HG03575 (cell line): ENCODE measurements at regions not wholly inside any gene's neighbourhood (a gene's known extent, or its start where the extent isn't known, plus 50 kb on each side); places are given as distances from the start of the nearest gene placed in this dataset.
"Not testable (repeated sequence)": the region's sequence is repeated elsewhere in the genome, so short reads cannot be mapped to it uniquely, and the experiment has no call there.

Source experiments
- ATAC-seq: cut with Tn5 transposase; IDR thresholded peaks from one replicate; pipeline ENCODE4 v1.9.1; 2021; ENCODE audit not compliant: unreplicated experiment, insufficient number of reproducible peaks, low FRiP score; ENCODE audit errors: extremely low read depth

DNA sequence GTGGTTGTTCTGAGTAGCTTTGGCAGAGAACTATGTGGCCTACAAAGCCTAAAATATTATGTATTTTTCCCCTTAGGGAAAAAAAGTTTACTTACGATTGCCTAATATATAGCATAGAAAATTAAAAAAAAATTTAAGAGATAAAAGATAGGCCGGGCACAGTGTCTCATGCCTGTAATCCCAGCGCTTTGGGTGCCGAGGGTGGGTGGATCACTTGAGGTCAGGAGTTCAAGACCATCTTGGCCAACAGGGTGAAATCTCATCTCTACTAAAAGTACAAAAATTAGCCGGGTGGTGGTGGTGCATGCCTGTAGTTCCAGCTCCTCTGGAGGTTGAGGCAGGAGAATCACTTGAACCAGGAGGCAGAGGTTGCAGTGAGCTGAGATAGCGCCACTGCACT lies 439.2 kb upstream of the KLF6 start:
- no peak for ATAC-seq

DNA sequence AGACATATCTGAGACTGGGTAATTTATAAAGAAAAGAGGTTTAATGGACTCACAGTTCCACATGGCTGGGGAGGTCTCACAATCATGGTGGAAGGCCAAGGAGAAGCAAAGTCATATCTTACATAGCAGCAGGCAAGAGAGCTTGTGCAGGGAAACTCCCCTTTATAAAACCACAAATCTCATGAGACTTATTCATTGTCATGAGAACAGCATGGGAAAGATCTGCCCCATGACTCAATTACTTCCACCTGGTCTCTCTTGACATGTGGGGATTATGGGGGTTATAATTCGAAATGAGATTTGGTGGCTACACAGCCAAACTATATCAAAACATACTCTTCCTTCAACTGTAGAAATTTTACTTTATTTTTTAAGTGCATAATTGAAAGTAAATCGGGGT lies 436.3 kb upstream of the KLF6 start:
- not testable (repeated sequence) for ATAC-seq

DNA sequence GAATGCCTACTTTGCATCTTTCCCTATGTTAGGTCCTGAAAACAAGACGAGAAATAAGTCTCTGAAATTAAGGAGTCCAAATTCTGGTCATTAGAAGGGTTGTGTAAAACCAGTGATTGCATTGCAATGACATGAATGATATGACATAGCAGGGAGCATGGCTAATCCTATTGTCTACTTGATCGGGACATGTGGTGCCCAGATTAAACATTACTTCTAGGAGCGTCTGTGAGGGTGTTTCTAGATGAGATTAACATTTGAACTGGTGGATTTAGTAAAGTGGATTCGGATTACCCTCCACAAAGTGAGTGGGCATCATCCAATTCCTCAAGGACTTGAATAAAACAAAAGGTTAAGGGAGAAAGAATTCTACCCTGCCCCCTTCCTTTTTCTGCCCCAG lies 434.9 kb upstream of the KLF6 start:
- no peak for ATAC-seq

GRCh38 chr10:4217653-4218052 lies 432.6 kb upstream of the KLF6 start:
- no peak for ATAC-seq

- ATAC-seq: no peak
Observed at GRCh38 chr10:4217187-4217586, 432.2 kb upstream of the KLF6 start.

GRCh38 chr10:4216726-4217125 lies 431.7 kb upstream of the KLF6 start:
- ATAC-seq: no peak

DNA sequence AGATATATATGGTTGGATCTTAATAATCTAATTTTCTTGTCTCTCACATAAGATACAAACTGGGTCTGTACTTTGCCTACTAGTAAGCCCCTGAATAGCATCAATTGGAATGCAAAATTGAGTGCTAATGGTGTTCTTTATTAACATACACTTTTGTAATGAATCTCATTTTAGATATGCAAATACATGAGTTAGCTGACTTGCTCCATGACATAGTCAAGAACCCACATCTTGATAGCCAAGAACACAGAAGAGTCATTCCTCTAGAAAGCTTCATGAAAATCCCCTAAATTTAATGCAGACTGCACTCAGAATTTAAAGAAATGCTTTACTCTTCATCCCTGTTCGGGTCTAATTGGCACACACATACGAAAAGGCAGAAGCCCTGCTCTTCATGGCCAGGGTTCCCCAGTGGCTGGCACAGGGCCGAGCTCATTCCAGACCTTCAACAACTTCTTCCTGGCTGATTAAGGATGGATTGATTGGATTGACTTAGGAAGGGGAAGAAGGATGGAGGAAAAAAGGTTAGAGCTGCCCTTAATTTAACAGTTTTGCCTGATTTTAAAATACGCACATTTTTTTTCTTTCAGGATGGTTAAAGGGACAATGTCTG lies 431.1 kb upstream of the KLF6 start:
- no peak for ATAC-seq

DNA sequence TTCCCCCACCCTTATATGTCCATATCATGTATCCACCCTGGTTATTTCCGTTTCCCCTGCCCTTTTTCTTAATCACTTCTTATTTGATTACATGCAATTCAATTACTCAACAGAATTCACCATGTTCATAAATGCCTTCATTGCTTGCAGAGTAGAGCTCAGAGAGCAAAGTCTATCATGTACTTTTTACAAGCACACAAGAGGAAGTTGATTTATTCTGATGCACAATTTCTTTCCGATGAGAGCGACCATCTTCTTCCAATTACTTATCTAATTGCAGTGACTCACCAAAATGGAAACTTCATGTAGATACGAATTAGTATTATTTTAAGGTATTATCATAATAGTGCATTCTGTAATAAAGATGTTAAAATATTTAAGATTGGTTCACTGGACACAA lies 430.5 kb upstream of the KLF6 start:
- no peak for ATAC-seq

- ATAC-seq: no peak
Observed at GRCh38 chr10:4214908-4215307, 429.9 kb upstream of the KLF6 start.

GRCh38 chr10:4213441-4213840 lies 428.4 kb upstream of the KLF6 start:
- no peak for ATAC-seq

- ATAC-seq: no peak
Observed at GRCh38 chr10:4212111-4212630, 427.2 kb upstream of the KLF6 start.

DNA sequence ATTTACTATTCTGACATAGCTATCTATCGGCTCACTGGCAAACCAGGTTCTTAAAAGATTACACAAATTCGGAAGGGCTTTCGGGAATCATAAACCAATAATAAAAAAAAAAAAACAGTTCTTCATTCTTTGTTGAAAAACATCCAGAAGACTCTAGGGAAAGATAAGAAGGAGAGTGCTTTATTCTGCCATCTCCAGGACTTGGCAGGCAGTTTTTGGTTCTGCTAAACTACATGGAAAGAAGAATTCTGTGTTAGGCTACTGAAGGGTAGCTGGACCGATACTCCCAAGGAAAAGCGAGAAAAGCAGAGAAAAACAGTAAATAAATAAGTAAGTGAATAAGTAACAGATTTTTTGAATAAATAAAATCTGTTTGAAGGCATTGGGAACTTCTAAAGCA lies 423.5 kb upstream of the KLF6 start:
- ATAC-seq: no peak

DNA sequence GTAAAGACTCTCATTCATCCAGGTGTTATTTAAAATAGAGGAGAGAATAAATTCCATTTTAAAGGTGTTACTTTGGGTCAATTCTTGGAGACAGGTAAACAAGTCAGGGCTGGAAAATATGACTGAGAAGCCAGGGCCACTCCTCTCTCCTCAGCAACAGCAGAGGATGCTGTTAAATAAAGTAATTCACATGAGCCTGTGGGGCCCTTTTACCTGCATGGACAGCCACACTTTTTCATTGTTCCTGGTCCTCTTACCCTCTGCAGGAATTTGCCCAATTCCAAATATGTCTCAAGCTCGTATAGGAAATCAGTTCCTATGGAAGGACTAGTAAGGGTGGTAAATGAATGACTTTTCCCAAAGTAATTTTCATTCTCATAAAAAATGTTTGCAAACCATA lies 420.1 kb upstream of the KLF6 start:
- ATAC-seq: no peak

DNA sequence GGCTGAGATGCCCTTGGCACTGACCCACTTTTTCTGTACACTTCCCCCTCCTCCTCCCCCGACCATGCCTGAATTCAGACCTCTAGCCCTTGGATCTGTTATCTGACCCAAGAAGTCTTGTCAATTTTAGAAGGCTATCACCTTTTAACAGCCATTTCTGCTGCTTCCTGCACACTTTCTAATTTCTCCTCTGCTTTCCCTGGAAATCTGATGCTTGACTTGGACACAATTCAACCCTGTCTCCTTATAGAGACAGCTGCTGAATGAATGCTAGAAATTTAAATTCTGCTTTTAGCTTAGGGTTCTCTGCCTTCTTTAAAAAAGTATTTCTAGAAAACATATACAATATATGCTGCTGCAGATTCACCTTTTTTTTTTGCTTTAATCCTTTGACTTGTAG lies 417.9 kb upstream of the KLF6 start:
- no peak for ATAC-seq

DNA sequence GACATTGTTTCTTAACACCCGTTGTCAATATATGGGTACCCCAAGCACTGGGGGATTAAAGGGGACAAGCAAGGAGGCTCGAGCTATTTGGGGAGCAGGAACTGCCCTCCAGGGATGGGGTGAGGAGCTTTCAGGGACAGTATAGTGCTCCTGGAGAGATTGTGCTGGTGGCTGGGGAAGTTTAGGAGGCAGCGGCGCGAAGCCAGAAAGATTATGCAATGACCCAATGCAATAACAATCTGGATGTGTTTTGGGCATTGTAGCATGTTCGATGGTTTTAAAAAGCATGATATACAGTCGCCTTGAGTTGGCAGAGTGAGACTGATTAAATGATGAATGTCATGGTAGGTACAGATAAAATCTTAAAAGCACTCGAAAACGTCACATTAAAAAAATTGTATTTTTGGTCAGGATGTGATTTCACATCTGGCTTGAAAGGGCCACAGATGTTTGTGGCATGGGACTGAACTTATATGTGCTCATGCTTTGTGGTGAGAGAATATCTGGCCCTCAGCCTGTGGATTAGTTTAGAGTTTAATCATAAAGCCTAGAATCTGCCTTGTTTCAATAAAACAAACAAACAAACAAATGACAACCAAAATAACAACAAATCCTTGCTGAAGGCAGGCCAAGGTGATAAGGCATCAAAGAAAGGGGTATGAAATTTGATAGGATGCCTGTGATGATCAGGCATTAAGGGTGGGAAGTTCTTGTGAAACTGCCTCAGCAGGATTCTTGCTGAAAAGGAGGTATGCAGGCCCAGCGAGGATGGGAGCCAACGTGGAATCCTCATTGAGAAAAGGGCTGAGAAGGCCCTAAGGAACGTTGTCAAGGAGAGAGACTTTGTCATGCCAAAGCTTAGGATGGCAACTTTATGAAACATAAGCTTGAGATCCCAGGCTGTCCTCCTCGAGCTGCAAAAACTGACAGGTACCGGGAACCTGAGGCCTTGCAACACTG lies 417.1 kb upstream of the KLF6 start:
- ATAC-seq: no peak

GRCh38 chr10:4199196-4199595 lies 414.2 kb upstream of the KLF6 start:
- ATAC-seq: no peak

GRCh38 chr10:4198216-4198615 lies 413.2 kb upstream of the KLF6 start:
- ATAC-seq: no peak

DNA sequence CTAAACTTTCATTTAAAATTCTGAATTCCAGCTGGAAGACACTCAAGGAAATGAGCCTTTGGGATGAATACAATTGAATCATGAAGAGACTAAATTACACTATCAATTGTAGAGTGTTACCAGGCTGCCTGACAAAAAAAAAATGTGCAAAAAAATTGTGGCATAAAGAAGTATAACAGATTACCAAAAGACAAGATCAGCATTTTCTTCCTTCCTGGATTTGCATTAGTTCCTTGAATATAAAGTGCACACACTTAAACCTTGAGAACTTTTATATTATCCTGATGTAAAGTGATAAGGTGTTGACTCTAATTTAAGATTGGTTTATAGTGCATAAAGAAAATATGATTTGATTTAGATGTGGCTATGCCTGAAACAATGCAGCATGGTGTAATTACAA lies 412.7 kb upstream of the KLF6 start:
- no peak for ATAC-seq

DNA sequence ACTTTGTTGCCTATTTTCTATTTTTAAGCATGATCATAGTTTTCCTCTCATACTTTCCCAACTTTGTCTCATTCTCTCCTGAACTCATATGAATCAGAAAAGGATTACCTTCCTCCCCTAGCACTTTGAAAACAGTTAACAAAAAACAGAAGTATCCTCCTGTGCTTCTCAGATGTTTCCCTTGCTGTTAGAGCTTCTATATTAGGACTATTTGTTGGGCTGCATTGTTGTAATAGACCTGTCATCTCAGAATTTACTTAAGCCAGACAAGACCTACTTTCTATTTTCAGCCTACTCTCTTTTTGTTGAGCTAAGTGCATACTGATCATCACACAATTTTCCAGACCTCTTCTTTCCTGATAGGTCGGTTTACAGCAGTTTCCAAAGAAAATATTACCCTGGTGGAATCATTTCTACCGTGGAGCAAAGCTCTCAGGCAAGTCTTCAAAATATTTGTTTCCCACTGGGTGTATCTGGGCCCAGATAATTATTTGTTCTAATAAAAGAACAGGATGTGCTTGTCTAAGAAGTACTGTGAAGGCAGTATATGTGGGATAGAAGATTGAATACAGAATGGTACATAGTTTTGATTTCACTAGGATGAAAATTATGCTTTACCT lies 411.9 kb upstream of the KLF6 start:
- ATAC-seq: no peak

GRCh38 chr10:4196183-4196582 lies 411.2 kb upstream of the KLF6 start:
- no peak for ATAC-seq
